ENCODE measurements at regions not wholly inside any gene's neighbourhood (a gene's known extent, or its start where the extent isn't known, plus 50 kb on each side); places are given as distances from the start of the nearest gene placed in this dataset.

- no peak overlapping the region for H3K4me3 ChIP-seq (ENCODE audit: low read depth, low read length)
- WGBS (ENCODE audit: insufficient coverage) = no CpG with 5 or more reads among the region's 2 CpGs
- no peaks in the 10 kb centered on the region for H3K4me1 ChIP-seq (ENCODE audit: control insufficient read depth, insufficient read depth, low read length)
- no peaks in the 10 kb centered on the region for H3K27me3 ChIP-seq (ENCODE audit: control insufficient read depth, insufficient read depth, low read length)
- H3K9me3 ChIP-seq (ENCODE audit: control insufficient read depth, insufficient read depth, low read length) = no peaks in the 10 kb centered on the region
- peak in 1 of 6 donors; percentile 69 for DNase-seq (ENCODE audit: low read depth in 4 of 6, low spot score in 6 of 6)
- H3K27ac ChIP-seq (ENCODE audit: low read depth, low read length) = no peak overlapping the region
- H3K36me3 ChIP-seq (ENCODE audit: control insufficient read depth, insufficient read depth, low read length) = no peaks in the 10 kb centered on the region
These were observed 56.1 kb upstream of the NTRK2 start for GRCh38 chr9:84613431-84613830.

GRCh38 chr9:84615544-84615943 lies 54.0 kb upstream of the NTRK2 start:
- H3K9me3 ChIP-seq (ENCODE audit: control insufficient read depth, insufficient read depth, low read length) = no peaks in the 10 kb centered on the region
- H3K36me3 ChIP-seq (ENCODE audit: control insufficient read depth, insufficient read depth, low read length) = no peaks in the 10 kb centered on the region
- H3K4me1 ChIP-seq (ENCODE audit: control insufficient read depth, insufficient read depth, low read length) = no peaks in the 10 kb centered on the region
- no peak overlapping the region for H3K4me3 ChIP-seq (ENCODE audit: low read depth, low read length)
- 80% methylated on average over 2 of the region's 3 CpGs for WGBS (ENCODE audit: insufficient coverage)
- DNase-seq (ENCODE audit: low read depth in 4 of 6, low spot score in 6 of 6) = no peak
- H3K27me3 ChIP-seq (ENCODE audit: control insufficient read depth, insufficient read depth, low read length) = no peaks in the 10 kb centered on the region
- H3K27ac ChIP-seq (ENCODE audit: low read depth, low read length) = no peak overlapping the region

DNA sequence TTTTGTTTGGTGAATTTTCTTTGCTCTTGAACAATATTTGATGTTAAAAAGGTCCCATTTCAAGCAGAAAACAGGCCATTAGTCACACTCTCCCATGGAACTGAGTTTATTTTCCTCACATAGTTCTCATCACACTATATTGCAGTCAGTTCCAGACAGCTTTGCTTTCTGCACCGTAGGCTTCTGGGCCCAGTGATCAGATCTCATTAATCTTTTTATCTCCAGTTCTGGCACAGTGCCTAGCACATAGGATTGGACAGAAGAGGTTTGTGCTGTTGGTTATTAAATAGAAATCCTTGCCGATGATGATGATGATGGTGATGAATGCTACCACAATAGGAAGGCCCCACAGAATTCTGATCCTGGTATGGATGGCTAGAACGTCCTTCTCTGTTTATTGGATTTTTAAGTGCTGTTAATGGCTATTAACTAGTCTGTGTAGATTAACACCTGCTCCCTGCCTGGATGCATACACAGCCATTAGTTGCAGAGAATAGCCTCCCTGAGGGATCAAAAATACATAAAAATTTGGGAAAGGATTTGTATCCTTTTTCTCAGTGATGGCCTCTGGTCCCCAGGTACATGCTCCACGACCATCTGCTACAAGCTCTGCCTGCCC lies 52.0 kb upstream of the NTRK2 start:
- no peaks in the 10 kb centered on the region for H3K4me1 ChIP-seq (ENCODE audit: control insufficient read depth, insufficient read depth, low read length)
- H3K27me3 ChIP-seq (ENCODE audit: control insufficient read depth, insufficient read depth, low read length) = no peaks in the 10 kb centered on the region
- no peaks in the 10 kb centered on the region for H3K9me3 ChIP-seq (ENCODE audit: control insufficient read depth, insufficient read depth, low read length)
- H3K27ac ChIP-seq (ENCODE audit: low read depth, low read length) = no peak overlapping the region
- no peak overlapping the region for H3K4me3 ChIP-seq (ENCODE audit: low read depth, low read length)
- DNase-seq (ENCODE audit: low read depth in 4 of 6, low spot score in 6 of 6) = peak in 2 of 6 donors; percentile 29 to 72
- H3K36me3 ChIP-seq (ENCODE audit: control insufficient read depth, insufficient read depth, low read length) = no peaks in the 10 kb centered on the region
- whole genome bisulfite sequencing (ENCODE audit: insufficient coverage) = 35% methylated on average over 3 of the region's 4 CpGs
